UCSD-AML1 (cell line): ENCODE measurements at regions not wholly inside any gene's neighbourhood (a gene's known extent, or its start where the extent isn't known, plus 50 kb on each side); places are given as distances from the start of the nearest gene placed in this dataset.
"Not testable (repeated sequence)": the region's sequence is repeated elsewhere in the genome, so short reads cannot be mapped to it uniquely, and the experiment has no call there.

Experiments used
- DNase-seq: peaks from one replicate; lab custom pipeline; 2025; ENCODE audit not compliant: unreplicated experiment; lab: John Stamatoyannopoulos, UW

- not testable (repeated sequence) for DNase-seq
Observed at GRCh38 chr1:149157409-149157808, 54.1 kb upstream of the NBPF9 start.

DNA sequence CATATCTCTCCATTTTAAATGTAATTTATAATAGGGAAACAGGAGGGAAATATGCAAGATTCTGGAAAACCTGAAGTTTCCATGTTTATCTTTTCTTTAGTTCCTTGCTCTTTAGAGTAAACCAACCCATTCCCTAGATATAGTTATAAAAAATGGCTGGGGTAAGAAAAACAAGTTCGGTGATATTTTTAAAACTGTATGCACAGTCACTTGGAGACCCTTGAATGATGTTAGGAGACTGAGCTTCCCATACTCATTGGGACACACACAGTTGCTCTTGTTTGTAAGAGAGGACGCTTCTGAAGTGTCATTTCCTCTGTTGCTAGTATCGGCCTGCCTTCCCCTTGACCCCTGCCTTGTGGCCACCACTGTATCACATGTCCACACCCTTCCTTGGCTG is 55.0 kb upstream of the NBPF9 start:
- not testable (repeated sequence) for DNase-seq

- DNase-seq: not testable (repeated sequence)
Observed at GRCh38 chr1:149163063-149163444, 59.7 kb upstream of the NBPF9 start.

DNA sequence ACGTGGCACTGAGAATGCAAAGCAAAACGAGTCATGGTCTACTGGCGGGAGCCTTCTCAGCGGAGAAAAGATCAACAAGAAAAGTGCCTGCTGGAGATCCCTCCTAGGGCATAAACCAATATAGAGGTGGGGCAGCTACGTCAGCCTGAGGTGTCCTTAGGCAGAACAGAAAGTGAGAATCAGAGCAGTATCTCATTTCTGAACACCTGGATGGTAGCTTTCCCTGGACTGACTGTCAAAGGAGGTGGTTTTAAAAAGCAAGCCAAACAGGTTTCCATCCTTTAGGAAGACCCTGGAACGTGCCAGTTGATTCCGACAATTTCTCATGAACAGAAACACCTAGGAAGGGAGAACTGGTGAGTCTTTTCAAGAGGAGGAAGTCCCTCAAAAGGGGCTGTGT is 71.4 kb upstream of the NBPF9 start:
- DNase-seq: not testable (repeated sequence)

GRCh38 chr1:149175812-149176211 is 72.5 kb upstream of the NBPF9 start:
- not testable (repeated sequence) for DNase-seq

GRCh38 chr1:149176453-149177316 is 73.3 kb upstream of the NBPF9 start:
- not testable (repeated sequence) for DNase-seq

- DNase-seq: not testable (repeated sequence)
Observed at GRCh38 chr1:149190742-149191141, 87.4 kb upstream of the NBPF9 start.

- DNase-seq: not testable (repeated sequence)
Observed at GRCh38 chr1:149196651-149197050, 93.3 kb upstream of the NBPF9 start.

DNA sequence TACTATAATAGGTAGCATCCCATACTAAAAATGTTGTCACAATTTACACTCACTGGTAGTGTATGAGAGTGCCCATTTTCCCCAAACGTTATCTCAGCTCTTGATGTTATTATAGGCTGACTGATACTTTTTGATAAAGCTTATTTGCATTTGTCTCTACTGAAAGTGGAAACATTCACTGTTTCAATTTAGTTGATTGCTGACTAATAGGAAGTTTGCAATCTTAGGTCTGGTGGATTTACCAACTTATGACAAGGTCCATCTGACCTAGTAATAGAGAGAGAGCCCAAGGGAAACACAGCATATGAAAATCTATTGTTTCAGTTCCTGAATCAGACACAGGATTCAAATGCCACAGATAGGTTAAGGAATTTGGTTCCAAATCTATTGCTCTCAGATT is 97.2 kb upstream of the NBPF9 start:
- not testable (repeated sequence) for DNase-seq

DNA sequence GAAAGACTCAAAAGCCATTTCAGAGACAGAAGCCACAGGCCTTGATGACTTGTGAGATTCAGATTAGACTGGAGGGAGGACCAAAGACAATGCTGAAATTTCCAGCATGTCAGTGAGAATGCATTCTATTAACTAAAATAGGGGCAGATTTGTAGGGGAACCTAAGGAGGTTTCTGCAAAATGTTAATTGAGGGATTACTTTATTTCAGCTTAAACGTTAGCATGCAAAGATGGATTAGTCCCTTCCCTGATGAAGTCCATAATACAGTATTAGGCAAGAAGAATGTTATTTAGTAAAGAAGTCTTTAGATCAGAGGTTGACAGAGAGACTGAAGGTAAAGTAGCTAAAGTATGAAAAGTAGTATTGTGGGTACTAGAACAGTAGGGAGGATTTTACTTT is 98.9 kb upstream of the NBPF9 start:
- not testable (repeated sequence) for DNase-seq

- DNase-seq: not testable (repeated sequence)
Observed at GRCh38 chr1:149204396-149204795, 101.0 kb upstream of the NBPF9 start.

DNA sequence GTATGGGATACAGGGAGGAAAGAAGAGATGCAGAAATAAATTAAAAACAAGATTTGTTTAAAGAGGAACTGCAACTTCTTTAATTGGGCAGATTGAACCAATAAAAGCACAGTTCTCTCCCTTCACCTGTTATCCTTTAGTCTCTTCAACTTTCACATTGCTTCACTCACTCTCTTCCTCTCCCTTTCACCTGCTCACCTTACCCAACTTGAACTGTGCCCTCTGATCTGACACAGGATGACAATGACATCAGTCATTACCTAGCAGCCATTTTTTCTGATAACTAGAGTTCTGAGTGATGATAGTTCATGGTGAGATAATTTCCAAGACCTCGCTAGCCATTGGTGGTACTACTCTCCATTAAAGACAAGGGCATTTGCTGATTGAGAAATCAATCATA is 105.5 kb upstream of the NBPF9 start:
- not testable (repeated sequence) for DNase-seq

DNA sequence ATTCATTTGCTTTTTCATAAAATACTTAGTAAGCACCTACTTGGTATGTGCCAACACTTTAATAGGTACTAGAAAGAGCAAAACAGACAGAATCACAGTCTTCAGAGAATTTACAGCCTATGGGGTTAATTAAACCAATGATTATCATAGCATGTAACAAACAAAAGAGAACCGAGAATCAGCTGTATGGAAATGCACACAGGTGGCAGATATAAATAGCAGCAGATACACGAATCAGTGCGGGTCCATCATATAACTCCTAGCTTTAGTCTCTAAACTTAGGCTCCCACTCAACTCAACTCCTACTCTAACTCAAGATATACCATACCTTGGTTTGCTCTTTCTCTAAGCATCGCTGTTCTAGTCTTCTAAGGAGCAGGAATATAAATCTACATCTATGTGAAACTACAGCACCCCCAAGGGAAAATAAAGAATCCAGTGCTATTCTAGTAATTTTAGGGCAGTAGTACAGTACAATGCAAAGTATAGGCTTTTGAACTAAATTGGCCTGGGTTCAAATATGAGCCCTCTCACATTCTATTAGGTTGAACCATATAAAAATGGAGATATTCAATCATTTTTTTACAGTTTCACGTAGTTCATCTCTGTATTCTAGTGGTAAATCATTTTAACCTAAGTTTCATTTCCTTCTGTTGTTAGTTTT is 108.5 kb upstream of the NBPF9 start:
- not testable (repeated sequence) for DNase-seq

GRCh38 chr1:149212946-149213345 is 109.6 kb upstream of the NBPF9 start:
- not testable (repeated sequence) for DNase-seq

GRCh38 chr1:149213673-149214072 is 110.3 kb upstream of the NBPF9 start:
- not testable (repeated sequence) for DNase-seq

- DNase-seq: not testable (repeated sequence)
Observed at GRCh38 chr1:149218080-149218988, 115.0 kb upstream of the NBPF9 start.

GRCh38 chr1:149219539-149219938 is 116.2 kb upstream of the NBPF9 start:
- not testable (repeated sequence) for DNase-seq

DNA sequence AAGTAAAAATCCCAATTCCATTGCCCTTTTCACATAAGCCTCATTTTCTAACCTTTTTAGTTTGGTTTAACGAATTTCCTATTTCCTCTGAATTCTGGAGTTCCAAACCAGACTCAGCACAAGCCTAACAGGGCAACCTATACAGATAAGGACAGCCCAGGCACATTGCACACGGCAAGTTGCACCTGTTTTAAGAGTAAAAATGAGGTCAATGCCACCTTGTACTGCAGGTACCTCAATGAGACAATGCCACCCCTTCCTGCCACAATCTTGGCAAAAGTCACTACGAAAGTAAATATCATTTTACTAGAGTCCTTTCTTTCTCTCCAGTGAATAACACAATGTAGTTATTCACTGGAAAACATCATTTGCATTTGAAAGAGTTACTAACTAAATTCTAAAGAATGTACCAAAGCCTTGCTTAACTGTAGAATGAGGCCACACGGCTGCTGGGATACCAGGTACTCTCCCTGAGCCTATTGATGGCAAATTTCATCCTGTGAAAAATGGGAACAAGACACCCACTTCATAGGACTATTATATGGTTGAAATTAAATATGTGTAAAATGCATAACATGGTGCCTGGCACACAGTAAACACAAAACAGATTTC is 117.2 kb upstream of the NBPF9 start:
- not testable (repeated sequence) for DNase-seq

DNA sequence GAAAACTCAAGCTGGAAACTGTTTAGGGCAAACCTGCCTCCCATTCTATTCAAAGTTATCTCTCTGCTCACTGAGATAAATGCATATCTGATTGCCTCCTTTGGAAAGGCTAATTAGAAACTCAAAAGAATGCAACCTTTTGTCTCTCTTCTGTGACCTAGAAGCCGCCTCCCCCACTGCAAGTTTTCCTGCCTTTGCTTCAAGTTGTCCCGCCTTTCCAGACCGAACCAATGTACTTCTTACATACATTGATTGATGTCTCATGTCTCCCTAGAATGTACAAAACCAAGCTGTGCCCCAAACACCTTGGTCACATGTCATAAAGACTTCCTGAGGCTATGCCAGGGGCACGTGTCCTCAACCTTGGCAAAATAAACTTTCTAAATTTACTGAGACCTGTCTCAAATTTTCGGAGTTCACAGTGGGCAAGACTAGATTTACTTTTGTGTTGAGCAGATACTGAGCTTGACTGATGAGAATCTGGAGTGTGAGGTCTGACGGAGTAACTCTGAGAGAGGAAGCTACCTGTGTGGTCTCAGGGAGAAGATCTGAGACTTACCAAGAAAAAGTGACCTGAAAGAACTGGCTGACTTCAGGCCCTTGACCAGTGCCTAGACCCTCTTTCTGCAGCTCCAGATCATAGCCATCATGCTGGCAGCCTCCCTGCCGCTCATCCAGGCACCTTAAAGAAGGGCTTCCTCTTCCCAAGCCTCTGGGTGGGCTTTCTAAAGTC is 124.7 kb upstream of the NBPF9 start:
- DNase-seq: not testable (repeated sequence)
